Stimulated activated CD4-positive, alpha-beta T cell treated with anti-CD3 and anti-CD28 coated beads, Interleukin-4, amount 100 ng/mL, for 24 hours (primary cell): ENCODE measurements at regions not wholly inside any gene's neighbourhood (a gene's known extent, or its start where the extent isn't known, plus 50 kb on each side); places are given as distances from the start of the nearest gene placed in this dataset.

Source experiments
- DNase-seq: peaks from one replicate; pipeline ENCODE4 v3.0.0-alpha.2; 2020

GRCh38 chr13:99436686-99437416 is 64.4 kb upstream of the TM9SF2 start:
- peak; percentile 97 for DNase-seq

- no peak for DNase-seq
Observed at GRCh38 chr13:99439048-99439447, 62.2 kb upstream of the TM9SF2 start.

- DNase-seq = no peak
Observed at GRCh38 chr13:99439850-99440604, 61.2 kb upstream of the TM9SF2 start.

GRCh38 chr13:99442273-99442895 is 58.9 kb upstream of the TM9SF2 start:
- DNase-seq = peak; percentile 64

GRCh38 chr13:99446242-99446641 is 55.0 kb upstream of the TM9SF2 start:
- no peak for DNase-seq

GRCh38 chr13:99448546-99448945 is 52.7 kb upstream of the TM9SF2 start:
- DNase-seq = no peak

GRCh38 chr13:99450416-99450815 is 50.9 kb upstream of the TM9SF2 start:
- no peak for DNase-seq
